Breast epithelium (tissue), 3 donors: ENCODE measurements at regions not wholly inside any gene's neighbourhood (a gene's known extent, or its start where the extent isn't known, plus 50 kb on each side); places are given as distances from the start of the nearest gene placed in this dataset.

Experiments
- POLR2A ChIP-seq: fragments of 450-650 bp; IDR thresholded peaks from one replicate; pipeline ENCODE4 v1.6.1; 2016; ENCODE audit warnings: antibody characterized with exemption, mild to moderate bottlenecking, moderate library complexity
- POLR2AphosphoS5 ChIP-seq, 3 donors: sonication (generic); formaldehyde crosslinking; IDR thresholded peaks; one replicate each; pipeline ENCODE4 v1.6.1; 2017; ENCODE audit warnings: antibody characterized with exemption in 3 of 3
- TF ChIP-seq, protein P1 (sequence below), 3 donors: fragments of 450-650 bp; IDR thresholded peaks; one replicate each; pipeline ENCODE4 v1.5.1; 2016 to 2017; ENCODE audit warnings: antibody characterized with exemption in 3 of 3, mild to moderate bottlenecking in 3 of 3, moderate library complexity in 3 of 3

DNA sequence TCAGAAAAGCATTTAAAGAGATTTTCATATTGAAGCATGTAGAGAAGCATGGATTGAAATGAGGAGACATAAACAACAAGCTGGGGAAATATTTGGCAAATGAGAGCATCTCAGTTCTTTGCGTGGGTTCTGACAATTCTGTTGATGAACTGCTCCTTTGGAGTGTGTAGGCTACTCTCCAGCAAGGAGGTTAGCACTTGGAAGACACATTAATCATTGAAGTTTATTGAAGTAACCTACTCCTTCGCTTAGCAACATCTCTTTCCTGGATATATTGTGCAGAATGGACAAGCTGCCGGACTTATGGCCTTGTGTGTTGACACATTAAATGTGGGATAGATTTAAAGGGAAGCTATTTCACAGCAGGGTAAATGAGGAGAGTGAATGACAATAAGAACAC lies 354.5 kb upstream of the VWC2 start:
- TF ChIP-seq, protein P1, sequence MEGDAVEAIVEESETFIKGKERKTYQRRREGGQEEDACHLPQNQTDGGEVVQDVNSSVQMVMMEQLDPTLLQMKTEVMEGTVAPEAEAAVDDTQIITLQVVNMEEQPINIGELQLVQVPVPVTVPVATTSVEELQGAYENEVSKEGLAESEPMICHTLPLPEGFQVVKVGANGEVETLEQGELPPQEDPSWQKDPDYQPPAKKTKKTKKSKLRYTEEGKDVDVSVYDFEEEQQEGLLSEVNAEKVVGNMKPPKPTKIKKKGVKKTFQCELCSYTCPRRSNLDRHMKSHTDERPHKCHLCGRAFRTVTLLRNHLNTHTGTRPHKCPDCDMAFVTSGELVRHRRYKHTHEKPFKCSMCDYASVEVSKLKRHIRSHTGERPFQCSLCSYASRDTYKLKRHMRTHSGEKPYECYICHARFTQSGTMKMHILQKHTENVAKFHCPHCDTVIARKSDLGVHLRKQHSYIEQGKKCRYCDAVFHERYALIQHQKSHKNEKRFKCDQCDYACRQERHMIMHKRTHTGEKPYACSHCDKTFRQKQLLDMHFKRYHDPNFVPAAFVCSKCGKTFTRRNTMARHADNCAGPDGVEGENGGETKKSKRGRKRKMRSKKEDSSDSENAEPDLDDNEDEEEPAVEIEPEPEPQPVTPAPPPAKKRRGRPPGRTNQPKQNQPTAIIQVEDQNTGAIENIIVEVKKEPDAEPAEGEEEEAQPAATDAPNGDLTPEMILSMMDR (IDR thresholded peaks at IDR 0.05): no peak
- TF ChIP-seq POLR2A (no peak), POLR2AphosphoS5 (IDR thresholded peaks at IDR 0.05) (no peak)
